ENCODE measurements at regions not wholly inside any gene's neighbourhood (a gene's known extent, or its start where the extent isn't known, plus 50 kb on each side); places are given as distances from the start of the nearest gene placed in this dataset.

DNA sequence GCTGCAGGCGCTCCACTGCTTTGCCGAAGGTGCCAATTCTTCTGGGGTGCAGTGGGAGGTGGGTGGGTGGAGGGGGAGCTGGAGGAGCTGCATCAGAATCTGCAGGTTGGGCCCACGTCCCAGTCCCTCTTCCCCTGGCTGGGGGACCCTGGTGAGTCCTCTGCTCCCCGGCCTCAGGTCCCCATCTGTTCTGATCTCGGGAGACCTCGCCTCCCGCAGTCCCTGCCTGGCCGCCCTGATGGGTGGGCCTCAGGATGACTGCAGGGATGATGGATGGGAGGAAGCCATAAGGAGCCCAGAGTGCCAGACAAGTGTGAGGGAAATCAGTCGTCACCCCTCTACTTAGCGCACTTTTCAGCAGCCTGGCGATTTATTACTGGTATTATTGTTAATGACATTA lies 89.3 kb upstream of the PCBD1 start:
- ChIA-PET RAD21 (ENCODE audit: low non-redundant PET in 1 of 2, low total read pairs in 2 of 2, uncharacterized antibody in 2 of 2, unreplicated experiment in 2 of 2) (no interaction called here), CTCF (no interaction called here), POLR2A (no interaction called here)
- no peaks in the 10 kb centered on the region for H3K9me2 ChIP-seq (ENCODE audit: insufficient read depth)
- TF ChIP-seq YY1 (IDR thresholded peaks at IDR 0.05; ENCODE audit: extremely low read depth, insufficient replicate concordance, low read depth, low read length) (no peak), ZNF274 (IDR thresholded peaks at IDR 0.05; ENCODE audit: low read depth, low read length) (no peak), TCF7L2 (IDR thresholded peaks at IDR 0.05; ENCODE audit: borderline replicate concordance, extremely low read depth, insufficient read depth, insufficient read length) (no peak), CBX3 (IDR thresholded peaks at IDR 0.05; ENCODE audit: low read depth) (no peak), EZH2 (IDR thresholded peaks at IDR 0.05) (no peak), SP1 (IDR thresholded peaks at IDR 0.05; ENCODE audit: low read depth) (no peak), CEBPB (IDR thresholded peaks at IDR 0.05; ENCODE audit: low read depth) (no peak), POLR2AphosphoS5 (IDR thresholded peaks at IDR 0.05; ENCODE audit: low read depth, low read length) (no peak)
- TF ChIP-seq, protein P1, sequence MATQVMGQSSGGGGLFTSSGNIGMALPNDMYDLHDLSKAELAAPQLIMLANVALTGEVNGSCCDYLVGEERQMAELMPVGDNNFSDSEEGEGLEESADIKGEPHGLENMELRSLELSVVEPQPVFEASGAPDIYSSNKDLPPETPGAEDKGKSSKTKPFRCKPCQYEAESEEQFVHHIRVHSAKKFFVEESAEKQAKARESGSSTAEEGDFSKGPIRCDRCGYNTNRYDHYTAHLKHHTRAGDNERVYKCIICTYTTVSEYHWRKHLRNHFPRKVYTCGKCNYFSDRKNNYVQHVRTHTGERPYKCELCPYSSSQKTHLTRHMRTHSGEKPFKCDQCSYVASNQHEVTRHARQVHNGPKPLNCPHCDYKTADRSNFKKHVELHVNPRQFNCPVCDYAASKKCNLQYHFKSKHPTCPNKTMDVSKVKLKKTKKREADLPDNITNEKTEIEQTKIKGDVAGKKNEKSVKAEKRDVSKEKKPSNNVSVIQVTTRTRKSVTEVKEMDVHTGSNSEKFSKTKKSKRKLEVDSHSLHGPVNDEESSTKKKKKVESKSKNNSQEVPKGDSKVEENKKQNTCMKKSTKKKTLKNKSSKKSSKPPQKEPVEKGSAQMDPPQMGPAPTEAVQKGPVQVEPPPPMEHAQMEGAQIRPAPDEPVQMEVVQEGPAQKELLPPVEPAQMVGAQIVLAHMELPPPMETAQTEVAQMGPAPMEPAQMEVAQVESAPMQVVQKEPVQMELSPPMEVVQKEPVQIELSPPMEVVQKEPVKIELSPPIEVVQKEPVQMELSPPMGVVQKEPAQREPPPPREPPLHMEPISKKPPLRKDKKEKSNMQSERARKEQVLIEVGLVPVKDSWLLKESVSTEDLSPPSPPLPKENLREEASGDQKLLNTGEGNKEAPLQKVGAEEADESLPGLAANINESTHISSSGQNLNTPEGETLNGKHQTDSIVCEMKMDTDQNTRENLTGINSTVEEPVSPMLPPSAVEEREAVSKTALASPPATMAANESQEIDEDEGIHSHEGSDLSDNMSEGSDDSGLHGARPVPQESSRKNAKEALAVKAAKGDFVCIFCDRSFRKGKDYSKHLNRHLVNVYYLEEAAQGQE (IDR thresholded peaks at IDR 0.05; ENCODE audit: low read depth), result no peak
- TF ChIP-seq, protein P2, sequence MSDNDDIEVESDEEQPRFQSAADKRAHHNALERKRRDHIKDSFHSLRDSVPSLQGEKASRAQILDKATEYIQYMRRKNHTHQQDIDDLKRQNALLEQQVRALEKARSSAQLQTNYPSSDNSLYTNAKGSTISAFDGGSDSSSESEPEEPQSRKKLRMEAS (IDR thresholded peaks at IDR 0.05), result no peak
- TF ChIP-seq, protein P3, sequence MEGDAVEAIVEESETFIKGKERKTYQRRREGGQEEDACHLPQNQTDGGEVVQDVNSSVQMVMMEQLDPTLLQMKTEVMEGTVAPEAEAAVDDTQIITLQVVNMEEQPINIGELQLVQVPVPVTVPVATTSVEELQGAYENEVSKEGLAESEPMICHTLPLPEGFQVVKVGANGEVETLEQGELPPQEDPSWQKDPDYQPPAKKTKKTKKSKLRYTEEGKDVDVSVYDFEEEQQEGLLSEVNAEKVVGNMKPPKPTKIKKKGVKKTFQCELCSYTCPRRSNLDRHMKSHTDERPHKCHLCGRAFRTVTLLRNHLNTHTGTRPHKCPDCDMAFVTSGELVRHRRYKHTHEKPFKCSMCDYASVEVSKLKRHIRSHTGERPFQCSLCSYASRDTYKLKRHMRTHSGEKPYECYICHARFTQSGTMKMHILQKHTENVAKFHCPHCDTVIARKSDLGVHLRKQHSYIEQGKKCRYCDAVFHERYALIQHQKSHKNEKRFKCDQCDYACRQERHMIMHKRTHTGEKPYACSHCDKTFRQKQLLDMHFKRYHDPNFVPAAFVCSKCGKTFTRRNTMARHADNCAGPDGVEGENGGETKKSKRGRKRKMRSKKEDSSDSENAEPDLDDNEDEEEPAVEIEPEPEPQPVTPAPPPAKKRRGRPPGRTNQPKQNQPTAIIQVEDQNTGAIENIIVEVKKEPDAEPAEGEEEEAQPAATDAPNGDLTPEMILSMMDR (IDR thresholded peaks at IDR 0.05 in 2 of 3, conservative IDR thresholded peaks at IDR 0.05 in 1 of 3; ENCODE audit: borderline replicate concordance in 1 of 3, insufficient read depth in 1 of 3, low read depth in 2 of 3, low read length in 2 of 3), result no peak
- H3K9ac ChIP-seq (ENCODE audit: low read length), result no peak overlapping the region
- no peak overlapping the region for H3K4me3 ChIP-seq (replicated peaks in 1 of 2; ENCODE audit: low read depth in 1 of 2, low read length in 2 of 2)
- H3K27me3 ChIP-seq (ENCODE audit: insufficient read depth, low read length), result peaks cover 2% of the 10 kb centered on the region; the same call in 1 of the 2 replicates
- H4K20me1 ChIP-seq (ENCODE audit: insufficient read depth), result no peaks in the 10 kb centered on the region
- H3K4me2 ChIP-seq (ENCODE audit: low read length), result no peak overlapping the region
- H2AFZ ChIP-seq (ENCODE audit: low read depth, low read length, poor library complexity, severe bottlenecking), result no peak overlapping the region
- no TSS peak for BruUV-seq (replicated peaks)
- intact Hi-C loops (cut with micrococcal nuclease), result no loop called here
- no peak for ATAC-seq
- no peaks in the 10 kb centered on the region for H3K36me3 ChIP-seq (ENCODE audit: control insufficient read depth in 1 of 2, insufficient read depth in 2 of 2, low read length in 2 of 2)
- DNase-seq (ENCODE audit: low read depth, low spot score), result no peak
- H3K79me2 ChIP-seq (ENCODE audit: insufficient read depth, low read length), result no peaks in the 10 kb centered on the region
- peaks cover 4 to 8% of the 10 kb centered on the region in 2 experiments for H3K4me1 ChIP-seq (ENCODE audit: control insufficient read depth in 1 of 2, insufficient read depth in 2 of 2, low read length in 2 of 2)
- H3K9me3 ChIP-seq (ENCODE audit: control insufficient read depth in 1 of 2, insufficient read depth in 1 of 2, low read depth in 1 of 2, low read length in 2 of 2), result no peaks in the 10 kb centered on the region
- H3K27ac ChIP-seq (ENCODE audit: low read depth, low read length), result no peak overlapping the region

Measured in HCT116 (cell line).